ENCODE measurements at regions not wholly inside any gene's neighbourhood (a gene's known extent, or its start where the extent isn't known, plus 50 kb on each side); places are given as distances from the start of the nearest gene placed in this dataset.

GRCh38 chr3:81967393-81967792, 205.9 kb upstream of the GBE1 start:
- DNase-seq (no peak), ATAC-seq (no peak)
- Histone ChIP-seq H3K4me1 (no peaks in the 10 kb centered on the region), H3K4me3 (no peak overlapping the region), H3K27ac (no peak overlapping the region), H3K27me3 (no peaks in the 10 kb centered on the region), H3K9me3 (peaks cover 0 to 11% (median 0%) of the 10 kb centered on the region in 11 donors), H3K36me3 (no peaks in the 10 kb centered on the region)
- intact Hi-C loops (cut with DNase I): no loop called here
- TF ChIP-seq CTCF (IDR thresholded peaks at IDR 0.05): no peak

GRCh38 chr3:81965696-81966095, 204.3 kb upstream of the GBE1 start:
- no peak overlapping the region for H3K4me3 ChIP-seq
- no peaks in the 10 kb centered on the region for H3K9me3 ChIP-seq
- intact Hi-C loops (cut with DNase I): no loop called here
- H3K27ac ChIP-seq: no peak overlapping the region
- ATAC-seq (no peak), DNase-seq (no peak)
- H3K27me3 ChIP-seq: no peaks in the 10 kb centered on the region
- 72 to 73% methylated on average over 2 of the region's 2 CpGs for WGBS, 2 donors
- H3K4me1 ChIP-seq: no peaks in the 10 kb centered on the region
- TF ChIP-seq CTCF (IDR thresholded peaks at IDR 0.05): no peak
- H3K36me3 ChIP-seq: no peaks in the 10 kb centered on the region

GRCh38 chr3:81962396-81962795, 201.0 kb upstream of the GBE1 start:
- H3K4me3 ChIP-seq: no peak overlapping the region
- 98% methylated on average over 2 of the region's 2 CpGs for WGBS, 2 donors
- no peak for DNase-seq
- H3K4me1 ChIP-seq: no peaks in the 10 kb centered on the region
- no peak for ATAC-seq
- TF ChIP-seq CTCF (IDR thresholded peaks at IDR 0.05): no peak
- intact Hi-C loops (cut with DNase I): no loop called here
- H3K27ac ChIP-seq: no peak overlapping the region
- no peaks in the 10 kb centered on the region for H3K36me3 ChIP-seq
- no peaks in the 10 kb centered on the region for H3K9me3 ChIP-seq
- H3K27me3 ChIP-seq: no peaks in the 10 kb centered on the region

GRCh38 chr3:81958972-81959640, 197.7 kb upstream of the GBE1 start:
- intact Hi-C loops (cut with DNase I): no loop called here
- Histone ChIP-seq H3K27ac (no peak overlapping the region), H3K36me3 (no peaks in the 10 kb centered on the region), H3K4me3 (no peak overlapping the region), H3K9me3 (no peaks in the 10 kb centered on the region), H3K27me3 (no peaks in the 10 kb centered on the region), H3K4me1 (no peaks in the 10 kb centered on the region)
- TF ChIP-seq CTCF (IDR thresholded peaks at IDR 0.05): no peak
- WGBS, 2 donors: 54 to 61% methylated on average over 2 of the region's 2 CpGs
- DNase-seq: no peak
- ATAC-seq: no peak

Measured in heart right ventricle (tissue), 16 donors.